HepG2 (cell line): ENCODE measurements at regions not wholly inside any gene's neighbourhood (a gene's known extent, or its start where the extent isn't known, plus 50 kb on each side); places are given as distances from the start of the nearest gene placed in this dataset.

Experiments used
- ATAC-seq: fragments of 200-7000 bp; cut with Tn5 transposase; 3 replicates; pipeline ENCODE4 v1.9.1; 2020; ENCODE audit warnings: mild to moderate bottlenecking, moderate library complexity
- BruUV-seq: library from RNA; stranded (reverse); fragments of 400-500 nt; replicated peaks from 2 replicates; lab custom pipeline; 2021; lab: Mats Ljungman, UMichigan
- CTCF ChIA-PET: fragments of 300-600 bp; formaldehyde crosslinking; extraction: SDS; loops from one replicate; lab custom pipeline; 2021; ENCODE audit warnings: low total read pairs, inconsistent platforms, low intra/inter-chr PET ratio; lab: Yijun Ruan, JAX
- POLR2A ChIA-PET: fragments of 350-600 bp; sonication (Branson Sonifier 250); formaldehyde crosslinking; loops from one replicate; lab custom pipeline; 2020; ENCODE audit warnings: antibody characterized with exemption, inconsistent platforms; lab: Yijun Ruan, JAX
- DNase-seq: peaks from one replicate; pipeline ENCODE4 v3.0.0-alpha.2; 2015; ENCODE audit warnings: low spot score
- FAIRE-seq: peaks from 3 replicates; lab custom pipeline; 2011; peaks lifted over from hg19 to GRCh38; lab: Jason Lieb, UNC
- H2AFZ ChIP-seq: one replicate; pipeline ENCODE4 v1.6.1; 2011; ENCODE audit warnings: low read length, inconsistent platforms
- H3K27ac ChIP-seq: fragments of 300-600 bp; 3 replicates; pipeline ENCODE4 v1.8.0; 2011; ENCODE audit warnings: mixed run types, mild to moderate bottlenecking, mixed read lengths, low read length, inconsistent platforms; ENCODE audit not compliant: insufficient read depth; ENCODE audit errors: extremely low read length
- H3K27me3 ChIP-seq, 2 experiments: fragments of 200-600 bp in 1 of 2; 2 replicates in 1 of 2; 3 replicates in 1 of 2; pipeline versions ENCODE4 v1.6.0 to v1.8.0; 2011; ENCODE audit warnings: low read length in 2 of 2, mild to moderate bottlenecking in 2 of 2, moderate library complexity in 2 of 2, inconsistent platforms in 1 of 2; ENCODE audit not compliant: insufficient read depth in 2 of 2, control insufficient read depth in 1 of 2
- H3K36me3 ChIP-seq, 2 experiments: fragments of 200-600 bp in 1 of 2; replicated peaks in 1 of 2; 2 replicates in 1 of 2; 3 replicates in 1 of 2; pipeline versions ENCODE4 v1.5.1 to v1.8.0; 2011; ENCODE audit warnings: low read length in 2 of 2, inconsistent platforms in 1 of 2; ENCODE audit not compliant: insufficient read depth in 2 of 2, control insufficient read depth in 1 of 2
- H3K4me1 ChIP-seq: 2 replicates; pipeline ENCODE4 v1.5.1; 2012; ENCODE audit warnings: low read length, inconsistent platforms; ENCODE audit not compliant: insufficient read depth
- H3K4me2 ChIP-seq: 2 replicates; pipeline ENCODE4 v1.6.0; 2011; ENCODE audit warnings: low read depth, low read length, inconsistent platforms
- H3K4me3 ChIP-seq, 3 experiments: fragments of 200-600 bp in 1 of 3; sonication (generic), shearing (Covaris generic) in 1 of 3; replicated peaks in 1 of 3; 2 replicates each; pipeline ENCODE4 v1.5.1; 2011 to 2016; ENCODE audit warnings: low read length in 3 of 3, inconsistent platforms in 2 of 3, low read depth in 2 of 3, mild to moderate bottlenecking in 2 of 3, control low read depth in 1 of 3, mixed read lengths in 1 of 3; ENCODE audit not compliant: insufficient read depth in 1 of 3
- H3K79me2 ChIP-seq: one replicate; pipeline ENCODE4 v1.6.1; 2011; ENCODE audit warnings: low read length, inconsistent platforms; ENCODE audit not compliant: insufficient read depth
- H3K9ac ChIP-seq: 2 replicates; pipeline ENCODE4 v1.6.0; 2011; ENCODE audit warnings: mild to moderate bottlenecking, low read depth, low read length, inconsistent platforms; ENCODE audit not compliant: insufficient read depth
- H3K9me3 ChIP-seq: 2 replicates; pipeline ENCODE4 v1.5.1; 2012; ENCODE audit warnings: mild to moderate bottlenecking, low read length
- H4K20me1 ChIP-seq: 2 replicates; pipeline ENCODE4 v1.6.0; 2011; ENCODE audit warnings: inconsistent platforms, mild to moderate bottlenecking, low read length, moderate library complexity; ENCODE audit not compliant: insufficient read depth
- CENPBD1 ChIP-seq: sonication (generic); formaldehyde crosslinking; IDR thresholded peaks from 2 replicates; pipeline ENCODE4 v1.8.0; 2022; ENCODE audit warnings: missing genetic modification reagents, low read depth, mild to moderate bottlenecking, borderline replicate concordance
- NPAS2 ChIP-seq: sonication (generic); formaldehyde crosslinking; IDR thresholded peaks from 2 replicates; pipeline ENCODE4 v1.8.0; 2022; ENCODE audit warnings: mild to moderate bottlenecking, missing genetic modification reagents, borderline replicate concordance
- ZFP36L2 ChIP-seq: sonication (generic); formaldehyde crosslinking; IDR thresholded peaks from 2 replicates; pipeline ENCODE4 v1.4.0; 2020; ENCODE audit warnings: missing genetic modification reagents
- ZNF513 ChIP-seq: sonication (generic); formaldehyde crosslinking; conservative IDR thresholded peaks from 2 replicates; pipeline ENCODE4 v1.5.0; 2020; ENCODE audit warnings: missing genetic modification reagents
- ZNF639 ChIP-seq: conservative IDR thresholded peaks from 2 replicates; pipeline ENCODE4 v1.6.1; 2018; ENCODE audit warnings: missing genetic modification reagents
- ZNF839 ChIP-seq: sonication (generic); formaldehyde crosslinking; IDR thresholded peaks from 2 replicates; pipeline ENCODE4 v1.4.0; 2020; ENCODE audit warnings: missing genetic modification reagents, mild to moderate bottlenecking, borderline replicate concordance
- WGBS: methylation state at CpG from one replicate; pipeline ENCODE4 v1.1.6; 2017; ENCODE audit warnings: low lambda C conversion rate; 5-methylcytosine and 5-hydroxymethylcytosine counted together
- in situ Hi-C: cut with HindIII; loops from 2 replicates; pipeline ENCODE4 v1.10.0; 2017; ENCODE audit warnings: low pct_unique_long_range_greater_than_20kb; ENCODE audit not compliant: extremely low pct_ligation_motif_present
- intact Hi-C: fragments of 100-400 bp; cut with micrococcal nuclease; formaldehyde crosslinking; loops from one replicate; pipeline ENCODE4 v1.10.0; 2022; ENCODE audit not compliant: unreplicated experiment

- ChIA-PET POLR2A (no interaction called here), CTCF (no interaction called here)
- in situ Hi-C loops = no loop called here
- Histone ChIP-seq H3K79me2 (no peaks in the 10 kb centered on the region), H2AFZ (no peak overlapping the region), H3K27ac (no peak overlapping the region), H3K9me3 (peaks cover 53% of the 10 kb centered on the region), H3K36me3 (no peaks in the 10 kb centered on the region), H3K9ac (no peak overlapping the region), H3K4me2 (no peak overlapping the region), H3K4me3 (no peak overlapping the region), H4K20me1 (no peaks in the 10 kb centered on the region), H3K27me3 (no peaks in the 10 kb centered on the region), H3K4me1 (no peaks in the 10 kb centered on the region)
- TF ChIP-seq ZNF639 (CRISPR knock-in tag) (no peak), ZFP36L2 (no peak), ZNF839 (no peak), NPAS2 (no peak), ZNF513 (CRISPR knock-in tag) (no peak), CENPBD1 (CRISPR knock-in tag) (no peak)
- WGBS = 0% methylated on average over 1 of the region's 1 CpG
- ATAC-seq (no peak), FAIRE-seq (no peak), DNase-seq (no peak)
- intact Hi-C loops = no loop called here
- no TSS peak for BruUV-seq
Observed at GRCh38 chr9:22911632-22912031, 465.0 kb downstream of the DMRTA1 start.
